Smooth muscle cell (in vitro differentiated cells): ENCODE measurements at regions not wholly inside any gene's neighbourhood (a gene's known extent, or its start where the extent isn't known, plus 50 kb on each side); places are given as distances from the start of the nearest gene placed in this dataset.

Experiments
- DNase-seq: peaks from one replicate; lab custom pipeline; 2025; ENCODE audit not compliant: unreplicated experiment; lab: John Stamatoyannopoulos, UW
- H2AFZ ChIP-seq: fragments of 200-600 bp; sonication (generic); 2 replicates; pipeline ENCODE4 v1.6.0; 2016; ENCODE audit warnings: antibody characterized with exemption, low read depth, mild to moderate bottlenecking
- H3F3A ChIP-seq: fragments of 200-600 bp; sonication (generic); 2 replicates; pipeline ENCODE4 v1.6.0; 2017; ENCODE audit warnings: antibody characterized with exemption, low read depth
- H3K27ac ChIP-seq: fragments of 200-600 bp; sonication (generic); 2 replicates; pipeline ENCODE4 v1.5.1; 2016; ENCODE audit warnings: low read depth, mild to moderate bottlenecking
- H3K27me3 ChIP-seq: fragments of 200-600 bp; sonication (generic); 2 replicates; pipeline ENCODE4 v1.6.1; 2016; ENCODE audit warnings: low read depth, mild to moderate bottlenecking
- H3K36me3 ChIP-seq: fragments of 200-600 bp; sonication (generic); 2 replicates; pipeline ENCODE4 v1.5.1; 2016; ENCODE audit warnings: low read depth
- H3K4me1 ChIP-seq: fragments of 200-600 bp; sonication (generic); 2 replicates; pipeline ENCODE4 v1.5.1; 2016; ENCODE audit warnings: low read depth
- H3K4me2 ChIP-seq: fragments of 200-600 bp; sonication (generic); 2 replicates; pipeline ENCODE4 v1.6.0; 2016; ENCODE audit warnings: mild to moderate bottlenecking
- H3K4me3 ChIP-seq: fragments of 200-600 bp; sonication (generic); 2 replicates; pipeline ENCODE4 v1.5.1; 2016; ENCODE audit warnings: mild to moderate bottlenecking
- H3K79me2 ChIP-seq: fragments of 200-600 bp; sonication (generic); 2 replicates; pipeline ENCODE4 v1.6.0; 2016; ENCODE audit warnings: low read depth, mild to moderate bottlenecking
- H3K9ac ChIP-seq: fragments of 200-600 bp; sonication (generic); 2 replicates; pipeline ENCODE4 v1.6.0; 2016; ENCODE audit warnings: low read depth
- H3K9me3 ChIP-seq: fragments of 200-600 bp; sonication (generic); replicated peaks from 2 replicates; pipeline ENCODE4 v1.5.1; 2016; ENCODE audit warnings: low read depth
- H4K20me1 ChIP-seq: fragments of 200-600 bp; sonication (generic); 2 replicates; pipeline ENCODE4 v1.6.0; 2016; ENCODE audit warnings: low read depth
- CTCF ChIP-seq: fragments of 200-600 bp; sonication (generic); IDR thresholded peaks from 2 replicates; pipeline ENCODE4 v1.5.1; 2017; ENCODE audit warnings: borderline replicate concordance, mild to moderate bottlenecking, antibody characterized with exemption; ENCODE audit not compliant: insufficient read depth, poor library complexity, severe bottlenecking
- WGBS: methylation state at CpG from one replicate; pipeline ENCODE4 v1.1.7; 2016; ENCODE audit warnings: low lambda C conversion rate; 5-methylcytosine and 5-hydroxymethylcytosine counted together

- H3F3A ChIP-seq = no peaks in the 10 kb centered on the region
- H4K20me1 ChIP-seq = no peaks in the 10 kb centered on the region
- H3K79me2 ChIP-seq = no peaks in the 10 kb centered on the region
- no peak overlapping the region for H3K4me3 ChIP-seq
- no peak overlapping the region for H3K4me2 ChIP-seq
- TF ChIP-seq CTCF = no peak
- H3K27me3 ChIP-seq = no peaks in the 10 kb centered on the region
- no peaks in the 10 kb centered on the region for H3K9me3 ChIP-seq
- no peak overlapping the region for H3K9ac ChIP-seq
- WGBS = 84% methylated on average over 1 of the region's 1 CpG
- H2AFZ ChIP-seq = no peak overlapping the region
- H3K4me1 ChIP-seq = no peaks in the 10 kb centered on the region
- H3K27ac ChIP-seq = no peak overlapping the region
- no peaks in the 10 kb centered on the region for H3K36me3 ChIP-seq
- DNase-seq = no peak
These were observed 289.3 kb downstream of the TTLL7 start for GRCh38 chr1:83709662-83710061.

- Histone ChIP-seq H3K9me3 (no peaks in the 10 kb centered on the region), H3F3A (no peaks in the 10 kb centered on the region), H3K9ac (no peak overlapping the region), H3K4me2 (no peak overlapping the region), H4K20me1 (no peaks in the 10 kb centered on the region), H2AFZ (no peak overlapping the region), H3K79me2 (no peaks in the 10 kb centered on the region), H3K36me3 (no peaks in the 10 kb centered on the region), H3K27ac (no peak overlapping the region), H3K27me3 (no peaks in the 10 kb centered on the region), H3K4me3 (no peak overlapping the region), H3K4me1 (no peaks in the 10 kb centered on the region)
- WGBS = 82% methylated on average over 3 of the region's 3 CpGs
- no peak for TF ChIP-seq CTCF
- DNase-seq = no peak
These were observed 292.5 kb downstream of the TTLL7 start for GRCh38 chr1:83706354-83706938.

GRCh38 chr1:83705091-83705490 lies 293.8 kb downstream of the TTLL7 start:
- no peaks in the 10 kb centered on the region for H3K79me2 ChIP-seq
- H3K9me3 ChIP-seq = no peaks in the 10 kb centered on the region
- H3K27me3 ChIP-seq = no peaks in the 10 kb centered on the region
- no peaks in the 10 kb centered on the region for H3K4me1 ChIP-seq
- no peaks in the 10 kb centered on the region for H3K36me3 ChIP-seq
- TF ChIP-seq CTCF = no peak
- DNase-seq = no peak
- no peak overlapping the region for H3K4me3 ChIP-seq
- H3K4me2 ChIP-seq = no peak overlapping the region
- no peak overlapping the region for H3K27ac ChIP-seq
- H3F3A ChIP-seq = no peaks in the 10 kb centered on the region
- WGBS = 100% methylated on average over 1 of the region's 1 CpG
- H3K9ac ChIP-seq = no peak overlapping the region
- H2AFZ ChIP-seq = no peak overlapping the region
- no peaks in the 10 kb centered on the region for H4K20me1 ChIP-seq

- H4K20me1 ChIP-seq = no peaks in the 10 kb centered on the region
- no peak for DNase-seq
- H3F3A ChIP-seq = no peaks in the 10 kb centered on the region
- no peak overlapping the region for H2AFZ ChIP-seq
- no peak overlapping the region for H3K4me3 ChIP-seq
- H3K4me1 ChIP-seq = no peaks in the 10 kb centered on the region
- H3K27me3 ChIP-seq = no peaks in the 10 kb centered on the region
- H3K27ac ChIP-seq = no peak overlapping the region
- TF ChIP-seq CTCF = no peak
- H3K79me2 ChIP-seq = no peaks in the 10 kb centered on the region
- no peak overlapping the region for H3K4me2 ChIP-seq
- H3K36me3 ChIP-seq = no peaks in the 10 kb centered on the region
- no peaks in the 10 kb centered on the region for H3K9me3 ChIP-seq
- no peak overlapping the region for H3K9ac ChIP-seq
These were observed 294.6 kb downstream of the TTLL7 start for GRCh38 chr1:83704350-83704749.
